NCI-H1694 treated with DMSO at 0.1 percent for 48 hours (cell line): ENCODE measurements at regions not wholly inside any gene's neighbourhood (a gene's known extent, or its start where the extent isn't known, plus 50 kb on each side); places are given as distances from the start of the nearest gene placed in this dataset.

Experiments
- DNase-seq: peaks from one replicate; lab custom pipeline; 2025; lab: John Stamatoyannopoulos, UW

DNA sequence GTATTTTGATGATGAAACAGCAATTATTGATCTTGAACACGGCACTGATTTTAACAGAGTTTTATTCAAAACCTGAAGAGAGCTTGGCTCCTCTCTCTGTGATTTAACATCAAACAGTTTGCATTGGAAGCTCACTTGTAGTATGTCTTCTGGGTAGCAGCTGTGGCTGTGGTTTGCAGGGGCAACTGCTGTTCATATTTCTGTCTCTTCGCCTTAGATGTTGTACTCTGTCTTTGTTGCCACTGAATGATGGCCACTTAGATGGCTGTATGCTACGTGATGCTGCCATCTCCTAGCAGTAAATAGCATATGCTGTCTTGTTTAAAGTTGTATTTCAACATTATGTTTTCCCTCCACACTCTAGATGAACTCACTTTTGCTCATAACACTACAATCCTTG, 1743.0 kb upstream of the TENM3 start:
- DNase-seq: no peak

DNA sequence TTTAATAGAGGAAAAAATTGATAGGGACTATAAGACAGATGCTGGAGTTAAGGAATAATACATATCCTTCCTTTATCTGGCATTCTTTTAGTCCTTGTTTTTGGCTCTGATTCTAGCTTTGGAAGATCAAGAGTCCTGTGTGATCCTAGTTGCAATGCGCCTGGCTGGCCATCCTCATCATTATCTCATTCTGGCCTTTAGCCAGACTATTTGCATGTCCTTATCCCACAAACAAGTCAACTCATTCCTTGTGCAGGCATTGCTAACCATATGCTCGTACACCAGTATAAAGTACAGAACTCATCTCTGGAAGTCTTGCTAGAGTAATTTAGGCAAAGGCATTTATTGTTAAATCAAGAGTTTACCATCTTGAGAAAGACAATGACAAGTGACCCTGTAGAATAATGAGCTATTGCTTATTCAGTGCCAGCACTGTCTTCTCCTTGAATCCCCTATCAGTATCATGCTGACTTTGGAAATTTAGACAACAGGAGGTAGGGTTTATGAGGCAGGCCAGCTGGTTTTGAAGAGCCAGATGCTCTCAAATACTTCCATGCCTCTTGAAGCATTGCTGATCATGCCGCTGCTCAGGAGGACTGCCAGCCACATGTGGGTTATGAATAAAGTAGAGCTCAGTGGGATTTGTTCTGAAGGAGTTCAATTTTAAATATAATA, 1730.3 kb upstream of the TENM3 start:
- DNase-seq: no peak

DNA sequence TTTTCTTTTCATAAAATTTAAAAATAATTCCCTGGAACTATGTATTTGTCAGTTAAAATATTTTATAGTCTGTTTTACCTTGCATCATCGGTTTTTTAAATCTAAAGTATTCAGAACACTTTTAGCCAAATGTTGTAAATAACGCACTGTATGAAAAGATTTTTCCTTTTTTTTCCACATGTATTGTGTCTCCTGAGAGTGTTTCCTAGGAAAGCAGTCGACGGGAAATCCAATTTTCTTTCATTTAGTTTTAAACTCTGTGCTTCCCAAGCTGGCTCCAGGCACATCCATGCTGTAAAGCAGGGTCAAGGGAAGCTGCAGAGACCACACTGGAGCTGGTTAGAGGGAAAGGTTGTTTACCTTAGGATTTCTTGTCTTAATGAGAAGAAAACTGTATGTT, 1724.3 kb upstream of the TENM3 start:
- DNase-seq: no peak

DNA sequence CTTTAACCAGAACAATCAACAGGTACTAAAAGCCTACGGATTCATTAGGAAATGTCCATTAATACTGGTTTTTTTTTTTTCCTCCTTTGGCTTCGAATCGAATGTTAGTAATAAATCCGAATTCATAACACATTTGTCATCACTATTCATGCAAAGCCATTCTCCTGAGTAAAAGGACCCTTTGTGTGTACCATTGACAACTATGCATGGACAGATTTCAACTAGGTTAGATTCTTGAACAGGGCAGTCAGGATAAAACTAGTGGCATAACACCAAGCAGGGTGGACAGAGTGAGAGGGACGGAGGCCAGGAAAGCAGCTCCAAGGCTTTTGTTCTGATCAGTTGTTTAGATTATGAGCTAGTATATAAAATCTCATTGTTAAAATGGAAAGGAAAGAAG, 1722.0 kb upstream of the TENM3 start:
- no peak for DNase-seq

DNA sequence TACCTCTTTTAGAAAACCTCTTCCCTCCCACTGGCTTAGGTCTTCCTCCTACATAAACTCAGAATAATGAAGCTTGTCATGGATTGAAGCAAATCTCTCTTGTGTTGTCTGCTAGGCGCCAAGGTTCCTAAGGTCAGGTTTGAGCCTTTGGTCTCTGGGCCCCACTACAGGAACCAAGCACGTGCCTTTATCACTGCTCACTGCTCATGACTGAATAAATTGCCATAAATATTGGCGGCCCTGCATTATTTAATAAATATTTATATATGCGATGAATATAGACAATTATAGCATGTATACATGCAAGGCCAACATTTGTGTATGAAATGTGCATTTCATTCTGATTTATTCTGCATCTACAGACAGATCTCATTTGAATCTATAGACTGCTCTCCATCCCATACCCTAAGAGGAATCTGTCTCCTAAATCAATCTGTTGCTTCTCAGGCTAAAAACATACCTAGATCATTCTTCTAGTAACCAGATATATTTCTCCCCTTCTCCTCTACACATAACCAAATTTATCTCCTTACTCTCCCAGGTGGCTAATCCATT, 1717.6 kb upstream of the TENM3 start:
- DNase-seq: no peak

DNA sequence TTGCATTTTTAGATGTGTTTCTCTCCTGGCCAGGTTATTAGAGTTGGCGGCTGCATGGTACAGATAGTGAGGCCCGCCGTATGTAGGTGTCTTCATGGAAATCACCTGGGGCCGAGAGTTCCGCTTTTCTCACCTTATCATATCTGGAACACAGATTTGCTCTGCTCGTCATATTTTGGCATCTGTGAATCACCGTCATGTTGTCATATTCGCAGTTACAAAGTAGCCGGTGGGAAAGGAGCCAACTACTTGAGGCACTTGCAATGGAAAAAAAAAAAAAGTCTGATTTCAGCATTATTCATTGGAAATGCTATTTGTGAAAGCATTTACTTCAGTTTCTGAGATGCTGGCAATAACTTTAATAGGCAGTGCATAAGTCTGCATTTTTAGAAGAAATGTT, 1715.2 kb upstream of the TENM3 start:
- DNase-seq: no peak

DNA sequence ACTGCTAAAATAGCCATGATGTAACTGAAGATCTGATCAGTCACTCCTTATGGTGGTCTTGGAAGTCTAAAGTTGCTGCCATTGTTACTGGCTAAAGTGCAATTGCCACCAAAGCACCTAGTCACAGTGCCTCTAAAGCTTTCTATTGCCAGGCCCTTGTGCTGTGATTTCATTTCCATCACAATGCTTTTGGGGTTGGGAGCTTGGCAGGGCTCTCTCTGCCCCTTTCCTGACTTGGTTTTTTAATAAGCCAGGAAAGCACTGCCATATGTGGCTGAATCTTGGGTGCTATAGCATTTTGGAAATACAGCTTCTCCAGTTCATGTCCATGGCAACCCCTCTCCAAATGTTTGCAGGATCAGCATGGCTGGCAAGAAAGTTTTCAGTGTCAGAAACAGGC, 1712.4 kb upstream of the TENM3 start:
- no peak for DNase-seq

DNA sequence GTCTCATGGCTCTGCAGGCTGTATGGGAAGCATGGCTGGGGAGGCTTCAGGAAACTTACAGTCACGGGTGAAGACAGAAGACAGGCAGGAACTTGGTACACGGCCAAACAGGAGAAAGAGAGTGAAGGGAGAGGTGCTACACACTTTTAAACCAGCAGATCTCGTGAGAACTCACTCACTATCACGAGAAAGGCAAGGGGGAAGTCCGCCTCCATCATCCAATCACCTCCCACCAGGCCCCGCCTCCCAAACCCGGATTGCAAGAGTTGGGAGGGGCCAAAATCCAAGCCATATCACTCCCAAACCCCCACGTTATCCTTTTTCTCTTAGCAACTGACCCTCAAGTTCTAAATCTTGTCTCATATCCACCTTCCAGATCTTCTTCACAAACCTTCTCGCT, 1710.5 kb upstream of the TENM3 start:
- DNase-seq: no peak

DNA sequence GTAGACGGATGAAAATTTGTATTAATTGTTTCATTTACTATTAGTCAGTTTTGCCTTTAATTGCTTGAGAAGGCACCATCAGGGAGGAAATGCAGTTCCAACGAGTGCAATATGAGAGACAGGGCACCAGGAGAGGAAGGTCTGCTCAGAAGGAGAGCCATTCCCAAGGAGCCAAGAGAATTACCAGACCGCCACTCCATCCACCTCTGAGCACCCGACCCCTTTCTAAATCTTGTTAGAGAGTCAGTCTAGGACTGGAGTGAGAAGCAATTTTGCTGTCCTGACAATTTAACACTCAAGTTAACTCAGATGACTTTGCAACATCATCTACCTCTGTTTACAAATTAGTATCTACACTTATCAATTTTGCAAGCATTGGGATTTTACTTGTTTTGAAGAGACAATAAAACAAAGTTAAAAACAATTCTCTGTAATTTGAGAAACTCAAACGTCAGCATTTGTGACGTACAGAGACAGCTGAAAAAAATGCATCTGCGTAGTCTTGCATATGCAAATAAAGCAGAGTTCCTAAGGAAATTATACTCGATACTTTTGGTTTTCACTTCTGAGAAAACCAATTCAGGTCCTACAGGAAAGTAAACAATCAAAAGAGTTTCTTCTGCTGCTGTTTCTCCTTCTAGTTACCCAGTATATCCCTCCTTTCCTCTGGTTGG, 1704.7 kb upstream of the TENM3 start:
- DNase-seq: no peak

DNA sequence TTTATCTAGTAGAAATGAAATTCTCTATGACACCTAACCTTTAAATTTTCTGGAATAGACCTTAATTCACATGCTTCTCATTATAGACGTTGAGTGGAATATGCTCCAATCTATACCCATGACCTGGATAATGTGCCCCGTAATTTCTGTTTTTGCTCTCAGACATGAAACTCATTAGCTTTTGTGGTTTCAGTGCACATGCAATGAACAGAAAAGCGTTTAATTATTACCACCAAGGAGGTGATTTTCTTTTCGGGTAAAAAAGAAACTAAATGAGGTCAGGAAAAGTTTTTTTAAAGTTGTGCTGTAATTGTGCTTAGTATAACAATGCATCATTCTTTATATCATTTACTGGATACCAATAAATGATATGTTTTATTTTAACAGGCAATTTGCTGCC, 1703.9 kb upstream of the TENM3 start:
- DNase-seq: no peak

DNA sequence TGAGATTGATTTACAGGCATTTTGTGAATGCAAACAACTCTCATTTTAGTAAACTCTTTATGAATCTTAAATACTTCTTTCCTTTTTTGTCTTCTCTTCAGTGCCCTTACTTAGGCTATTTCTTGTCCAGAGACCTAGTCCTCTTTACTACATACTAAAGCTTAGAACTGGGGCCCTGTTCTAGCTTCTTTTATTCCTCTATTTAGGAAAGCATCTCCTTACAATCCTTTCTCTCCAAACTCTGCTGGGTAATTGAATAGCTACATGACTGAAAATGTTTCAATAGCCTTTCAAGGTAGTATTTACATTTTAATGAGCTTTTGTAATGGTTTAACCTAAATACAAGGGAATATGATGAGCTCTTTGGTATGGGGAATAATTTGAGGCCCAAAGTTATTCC, 1701.5 kb upstream of the TENM3 start:
- no peak for DNase-seq

DNA sequence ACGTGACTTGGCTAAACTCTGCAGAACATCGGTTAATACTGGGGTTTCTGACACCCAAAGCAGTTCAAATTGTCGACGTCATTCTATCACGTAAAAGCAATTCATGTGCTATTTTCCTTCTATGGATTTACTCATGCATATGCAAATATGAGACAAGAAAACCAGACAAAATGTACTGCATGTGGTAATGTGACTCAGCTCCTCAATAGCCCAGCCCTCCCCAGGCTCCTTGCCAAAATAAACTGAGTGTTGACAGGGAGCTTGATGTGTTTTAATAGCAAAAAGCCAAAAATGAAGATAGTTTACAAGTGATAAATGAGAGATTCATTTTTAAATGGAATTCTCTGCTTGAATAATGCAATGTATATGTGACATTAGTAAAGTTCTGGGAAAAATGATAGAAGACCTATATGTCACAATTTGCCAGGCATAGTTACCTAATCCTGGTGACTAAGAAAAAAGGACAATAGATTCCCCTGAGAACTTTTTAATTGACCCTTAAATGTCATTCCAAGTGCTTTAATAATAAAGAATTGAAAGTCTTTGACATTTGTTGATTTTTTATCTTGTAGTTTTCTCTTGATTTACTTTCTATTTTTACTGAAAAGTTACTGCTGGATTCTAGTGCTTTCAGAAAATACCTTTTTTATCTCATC, 1700.6 kb upstream of the TENM3 start:
- no peak for DNase-seq

DNA sequence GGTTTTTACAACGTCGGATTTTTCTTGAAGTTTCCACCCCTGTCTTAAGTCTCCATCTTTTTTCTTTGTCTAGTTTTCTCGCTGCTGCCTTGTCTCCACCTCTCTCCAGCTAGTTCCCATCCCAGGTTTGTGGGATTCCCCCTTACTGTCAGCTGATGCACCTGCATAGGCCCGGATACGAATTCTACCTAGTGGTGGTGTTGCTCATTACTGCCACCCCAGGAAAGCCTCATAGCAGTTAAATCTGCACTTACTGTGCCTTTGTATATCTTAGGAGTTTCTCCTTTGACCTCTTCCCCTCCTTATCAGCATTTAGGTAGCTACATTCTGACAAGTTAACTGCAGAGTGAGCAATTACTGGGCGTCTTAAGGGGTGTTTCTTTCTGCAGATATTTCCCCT, 1693.1 kb upstream of the TENM3 start:
- DNase-seq: no peak

DNA sequence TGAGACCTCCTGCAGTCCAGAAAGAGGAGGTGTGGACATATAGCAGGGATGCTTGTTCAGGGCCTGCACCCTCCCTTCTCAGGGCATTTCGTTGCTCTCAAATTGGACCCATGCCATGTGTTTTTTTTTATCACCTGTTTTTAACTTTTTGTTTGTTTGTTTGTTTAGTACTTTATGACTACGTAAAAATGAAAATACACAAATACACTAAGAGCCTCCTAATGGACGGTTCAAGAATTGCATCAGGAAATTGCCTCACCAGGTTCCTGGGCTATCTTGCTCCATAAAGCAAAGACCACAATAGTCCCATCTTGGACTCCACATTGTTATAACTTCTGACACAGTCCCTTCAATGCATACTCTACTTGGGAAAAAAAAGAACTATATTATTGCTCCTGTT, 1685.9 kb upstream of the TENM3 start:
- DNase-seq: no peak

DNA sequence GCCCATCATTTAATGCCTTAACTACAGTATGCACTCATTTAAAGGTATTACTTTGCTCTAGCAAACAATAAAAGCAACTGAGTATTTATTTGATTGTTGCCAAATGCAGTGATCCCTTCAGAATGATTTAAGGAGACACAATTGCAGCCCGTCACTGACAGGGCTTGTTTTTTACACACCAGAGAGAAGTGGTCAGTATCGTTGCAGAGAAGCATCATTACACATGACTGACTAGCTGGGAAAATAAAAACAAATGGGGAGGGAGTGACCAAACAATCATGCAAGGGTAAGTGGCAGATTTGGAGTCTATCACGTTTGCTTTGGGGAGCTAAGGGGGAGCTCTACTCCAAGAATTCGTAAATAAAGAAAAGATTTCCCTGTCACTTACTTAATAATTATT, 1685.3 kb upstream of the TENM3 start:
- no peak for DNase-seq

DNA sequence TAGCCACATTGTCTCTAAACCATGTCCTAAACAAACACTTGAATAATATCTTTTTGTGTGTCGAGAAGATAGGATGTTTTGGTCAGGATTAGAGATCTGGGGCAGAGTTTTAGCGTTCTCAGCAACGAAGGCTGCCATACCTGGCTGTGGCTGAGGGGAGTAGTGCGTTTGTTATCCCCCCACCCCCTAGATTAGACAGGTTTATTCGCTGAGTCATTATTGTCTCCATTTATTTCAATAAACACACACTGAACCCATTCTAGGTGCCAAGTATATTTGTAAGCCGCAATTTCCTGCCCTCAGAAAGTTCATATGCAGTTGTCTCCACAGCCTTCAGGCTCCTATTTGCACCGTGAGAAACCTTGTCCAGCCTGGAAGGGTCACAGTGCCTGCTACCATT, 1684.8 kb upstream of the TENM3 start:
- DNase-seq: no peak

DNA sequence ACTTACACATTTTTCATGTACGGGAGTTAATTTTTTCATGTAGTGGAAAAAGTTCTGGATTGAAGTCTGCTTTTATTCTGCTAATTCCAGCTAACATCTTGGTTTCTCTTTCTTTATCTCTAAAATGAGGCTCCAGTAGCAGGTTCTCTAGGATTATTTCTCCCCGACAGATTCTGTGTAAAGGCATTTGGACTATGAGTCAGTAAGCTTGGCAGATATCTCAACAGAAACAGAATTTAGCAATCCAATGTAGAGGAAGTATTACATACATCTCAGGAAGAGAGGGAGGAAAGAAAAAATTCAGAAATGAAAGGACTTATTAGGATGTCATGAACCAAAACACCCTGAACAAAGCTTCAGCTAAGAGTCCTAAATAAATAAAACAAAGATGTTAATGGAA, 1682.3 kb upstream of the TENM3 start:
- DNase-seq: no peak

DNA sequence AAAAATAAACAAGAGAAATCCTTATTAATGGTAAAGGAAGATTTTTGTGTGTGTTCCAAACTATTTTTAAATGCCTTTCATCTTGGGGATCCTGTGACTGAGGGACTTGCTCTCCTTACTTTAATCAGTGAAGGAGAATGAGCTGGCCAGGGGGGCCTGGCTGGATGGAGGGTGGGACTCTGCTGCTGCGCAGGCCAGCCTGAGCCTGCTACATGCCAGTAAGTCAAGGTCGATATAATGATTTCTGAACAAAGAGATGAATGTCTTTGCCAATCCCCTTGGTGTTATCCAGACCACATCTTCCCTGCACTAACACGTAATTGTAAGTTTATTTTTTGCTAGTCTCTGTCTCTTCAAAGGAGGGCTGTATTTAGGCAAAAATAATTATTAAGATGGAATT, 1679.2 kb upstream of the TENM3 start:
- no peak for DNase-seq

DNA sequence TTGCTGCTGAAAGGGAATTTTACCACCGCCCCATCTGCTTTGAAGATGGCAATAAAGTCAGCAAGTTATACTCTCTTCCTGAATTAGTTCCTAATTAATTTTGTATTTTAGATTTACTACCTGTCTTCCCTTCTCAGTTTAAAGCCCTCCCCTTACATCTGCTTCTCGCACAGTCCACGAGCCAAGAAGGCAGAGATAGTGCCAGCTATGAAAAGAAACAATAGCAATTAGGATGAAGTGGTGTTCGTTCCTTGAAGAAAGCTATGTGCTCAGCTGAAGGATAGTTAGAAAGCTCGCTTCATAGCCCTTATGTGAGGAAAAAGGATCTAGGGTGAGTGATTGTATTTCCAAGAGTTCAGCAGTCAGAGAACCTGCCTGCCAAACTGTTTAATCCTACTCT, 1678.8 kb upstream of the TENM3 start:
- no peak for DNase-seq

DNA sequence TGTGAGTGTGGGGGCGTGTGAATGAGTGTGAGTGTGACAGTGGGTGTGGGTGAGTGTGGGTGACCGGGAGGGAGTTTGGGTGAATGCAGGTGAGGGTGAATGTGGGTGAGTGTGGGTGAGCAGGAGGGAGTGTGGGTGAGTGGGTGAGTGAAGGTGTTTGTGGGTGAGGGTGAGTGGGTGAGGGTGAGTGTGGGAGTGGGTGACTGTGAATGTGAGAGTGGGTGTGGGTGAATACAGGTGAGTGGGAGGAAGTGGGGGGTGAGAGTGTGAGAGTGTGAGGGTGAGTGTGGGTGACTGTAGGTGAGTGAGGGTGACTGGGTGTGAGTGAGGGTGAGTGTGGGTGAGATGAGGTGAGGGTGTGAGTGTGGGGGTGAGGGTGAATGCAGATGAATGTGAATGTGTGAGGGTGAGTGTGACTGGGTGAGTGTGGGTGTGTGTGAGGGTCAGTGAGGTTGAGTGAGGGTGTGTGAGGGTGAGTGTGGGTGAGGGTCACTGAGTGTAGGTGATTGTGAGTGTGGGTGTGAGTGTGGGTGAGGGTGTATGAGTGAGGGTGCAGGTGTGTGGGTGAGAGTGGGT, 1677.3 kb upstream of the TENM3 start:
- no peak for DNase-seq

DNA sequence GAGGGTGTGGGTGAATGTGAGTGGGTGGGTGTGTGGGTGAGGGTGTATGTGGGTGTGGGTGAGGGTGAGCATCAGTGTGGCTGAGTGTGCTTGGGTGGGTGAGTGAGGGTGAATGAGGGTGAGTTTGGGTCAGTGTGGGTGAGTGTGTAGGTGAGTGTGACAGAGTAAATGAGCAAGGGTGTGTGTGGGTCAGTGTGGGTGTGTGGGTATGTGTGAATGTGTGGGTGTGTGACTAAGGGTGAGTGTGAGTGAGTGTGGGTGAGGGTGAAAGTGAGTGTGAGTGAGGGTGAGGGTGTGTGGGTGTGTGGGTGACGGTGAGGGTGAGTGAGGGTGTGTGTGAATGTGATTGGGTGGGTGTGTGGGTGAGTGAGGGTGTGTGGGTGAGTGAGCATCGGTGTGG, 1676.7 kb upstream of the TENM3 start:
- DNase-seq: no peak

DNA sequence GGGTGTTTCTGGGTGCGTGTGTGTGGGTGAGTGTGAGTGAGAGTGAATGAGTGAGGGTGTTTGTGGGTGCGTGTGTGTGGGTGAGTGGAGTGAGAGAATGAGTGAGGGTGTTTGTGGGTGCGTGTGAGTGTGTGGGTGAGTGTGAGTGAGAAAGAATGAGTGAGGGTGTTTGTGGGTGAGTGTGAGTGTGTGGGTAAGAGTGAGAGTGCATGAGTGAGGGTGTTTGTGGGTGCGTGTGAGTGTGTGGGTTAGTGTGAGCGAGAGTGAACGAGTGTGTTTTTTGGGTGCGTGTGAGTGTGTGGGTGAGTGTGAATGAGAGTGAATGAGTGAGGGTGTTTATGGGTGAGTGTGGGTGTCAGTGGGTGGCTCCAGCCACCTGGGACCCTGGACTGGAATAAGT, 1676.1 kb upstream of the TENM3 start:
- DNase-seq: no peak

DNA sequence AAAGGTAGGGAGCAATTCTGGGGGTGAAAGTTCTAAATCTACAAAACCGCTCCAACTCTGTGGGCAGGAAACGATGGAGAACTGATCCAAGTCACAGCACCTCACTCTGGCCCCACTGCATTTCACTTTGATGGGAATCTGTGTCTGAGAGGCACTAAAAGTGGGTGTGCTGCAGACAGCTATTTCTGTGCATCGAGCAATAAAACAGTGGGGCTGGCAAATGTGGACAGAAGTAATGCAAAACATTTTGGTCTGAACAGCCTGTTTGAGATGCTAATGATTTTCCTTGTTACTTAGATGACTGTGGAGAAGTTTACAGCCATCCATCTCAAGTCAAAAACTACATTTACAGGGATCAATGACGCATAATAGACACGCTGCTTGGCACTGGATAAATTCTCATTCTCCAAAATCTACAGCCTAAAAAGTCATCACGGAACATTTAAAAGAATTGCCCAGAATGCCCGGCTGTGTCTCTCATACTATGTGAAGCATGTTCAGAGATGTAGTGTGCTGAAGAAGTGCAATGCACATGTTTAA, 1671.6 kb upstream of the TENM3 start:
- DNase-seq: no peak
